ENCODE measurements at regions not wholly inside any gene's neighbourhood (a gene's known extent, or its start where the extent isn't known, plus 50 kb on each side); places are given as distances from the start of the nearest gene placed in this dataset.

DNA sequence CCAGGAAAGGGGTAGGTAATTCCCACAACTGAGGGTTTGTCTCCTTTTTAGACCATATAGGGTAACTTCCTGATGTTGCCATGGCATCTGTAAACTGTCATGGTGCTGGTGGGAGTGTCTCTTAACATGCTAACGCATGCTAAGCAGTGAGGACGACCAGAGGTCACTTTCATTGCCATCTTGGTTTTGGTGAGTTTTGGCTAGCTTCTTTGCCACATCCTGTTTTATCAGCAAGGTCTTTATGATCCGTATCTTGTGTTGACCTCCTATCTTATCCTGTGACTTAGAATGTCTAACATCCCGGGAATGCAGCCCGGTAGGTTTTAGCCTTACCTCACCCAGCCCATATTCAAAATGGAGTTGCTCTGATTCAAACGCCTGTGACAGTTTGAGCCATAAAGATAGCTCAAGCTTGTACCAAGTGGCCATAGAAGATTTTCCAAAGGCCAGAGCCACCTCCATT lies 176.0 kb upstream of the NAMPT start:
- Mint-ChIP-seq H3K4me1 (peaks cover 6% of the 10 kb centered on the region), H3K4me3 (no peak overlapping the region), H3K27me3 (ENCODE audit: low read depth in 3 of 3) (no peaks in the 10 kb centered on the region), H3K9me3 (peaks cover 2 to 9% (median 7%) of the 10 kb centered on the region in 7 donors), H3K36me3 (no peaks in the 10 kb centered on the region), H3K27ac (no peak overlapping the region)
- intact Hi-C loops (cut with micrococcal nuclease), result loop anchor here (5.0 kb wide), 5 partner anchors 34 to 284 kb away; no protein-coding TSS in a partner anchor
- H3K9ac ChIP-seq (ENCODE audit: insufficient read depth, low read length, poor library complexity, severe bottlenecking), result no peak overlapping the region
- no peak overlapping the region for H2AFZ ChIP-seq (ENCODE audit: insufficient read depth, low read depth, low read length, poor library complexity, severe bottlenecking)
- H3K27ac ChIP-seq (ENCODE audit: low read depth in 1 of 2, low read length in 2 of 2), result no peak overlapping the region
- no peaks in the 10 kb centered on the region for H3K36me3 ChIP-seq (replicated peaks in 1 of 2; ENCODE audit: control insufficient read depth in 1 of 2, insufficient read depth in 2 of 2, low read length in 2 of 2)
- TF ChIP-seq, protein P1, sequence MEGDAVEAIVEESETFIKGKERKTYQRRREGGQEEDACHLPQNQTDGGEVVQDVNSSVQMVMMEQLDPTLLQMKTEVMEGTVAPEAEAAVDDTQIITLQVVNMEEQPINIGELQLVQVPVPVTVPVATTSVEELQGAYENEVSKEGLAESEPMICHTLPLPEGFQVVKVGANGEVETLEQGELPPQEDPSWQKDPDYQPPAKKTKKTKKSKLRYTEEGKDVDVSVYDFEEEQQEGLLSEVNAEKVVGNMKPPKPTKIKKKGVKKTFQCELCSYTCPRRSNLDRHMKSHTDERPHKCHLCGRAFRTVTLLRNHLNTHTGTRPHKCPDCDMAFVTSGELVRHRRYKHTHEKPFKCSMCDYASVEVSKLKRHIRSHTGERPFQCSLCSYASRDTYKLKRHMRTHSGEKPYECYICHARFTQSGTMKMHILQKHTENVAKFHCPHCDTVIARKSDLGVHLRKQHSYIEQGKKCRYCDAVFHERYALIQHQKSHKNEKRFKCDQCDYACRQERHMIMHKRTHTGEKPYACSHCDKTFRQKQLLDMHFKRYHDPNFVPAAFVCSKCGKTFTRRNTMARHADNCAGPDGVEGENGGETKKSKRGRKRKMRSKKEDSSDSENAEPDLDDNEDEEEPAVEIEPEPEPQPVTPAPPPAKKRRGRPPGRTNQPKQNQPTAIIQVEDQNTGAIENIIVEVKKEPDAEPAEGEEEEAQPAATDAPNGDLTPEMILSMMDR (IDR thresholded peaks at IDR 0.05), result no peak
- 91% methylated on average over 6 of the region's 6 CpGs for WGBS (ENCODE audit: insufficient coverage)
- no peak for DNase-seq
- no peak overlapping the region for H3K4me2 ChIP-seq (replicated peaks; ENCODE audit: extremely low read depth, low read length, poor library complexity, severe bottlenecking)
- no peaks in the 10 kb centered on the region for H4K20me1 ChIP-seq (ENCODE audit: insufficient read depth, low read length)
- no peak overlapping the region for H3K4me3 ChIP-seq (replicated peaks in 1 of 3; ENCODE audit: low read depth in 2 of 3, low read length in 3 of 3)
- no peaks in the 10 kb centered on the region for H3K79me2 ChIP-seq (ENCODE audit: insufficient read depth, low read length)
- no peaks in the 10 kb centered on the region for H3K4me1 ChIP-seq (ENCODE audit: control insufficient read depth in 1 of 2, insufficient read depth in 2 of 2, low read length in 2 of 2)
- H3K27me3 ChIP-seq (ENCODE audit: control insufficient read depth in 2 of 2, insufficient read depth in 2 of 2, low read length in 2 of 2), result no peaks in the 10 kb centered on the region
- H3K9me3 ChIP-seq (replicated peaks in 1 of 2; ENCODE audit: control insufficient read depth in 1 of 2, insufficient read depth in 1 of 2, low read length in 2 of 2), result peaks cover 6 to 7% of the 10 kb centered on the region in 2 donors

DNA sequence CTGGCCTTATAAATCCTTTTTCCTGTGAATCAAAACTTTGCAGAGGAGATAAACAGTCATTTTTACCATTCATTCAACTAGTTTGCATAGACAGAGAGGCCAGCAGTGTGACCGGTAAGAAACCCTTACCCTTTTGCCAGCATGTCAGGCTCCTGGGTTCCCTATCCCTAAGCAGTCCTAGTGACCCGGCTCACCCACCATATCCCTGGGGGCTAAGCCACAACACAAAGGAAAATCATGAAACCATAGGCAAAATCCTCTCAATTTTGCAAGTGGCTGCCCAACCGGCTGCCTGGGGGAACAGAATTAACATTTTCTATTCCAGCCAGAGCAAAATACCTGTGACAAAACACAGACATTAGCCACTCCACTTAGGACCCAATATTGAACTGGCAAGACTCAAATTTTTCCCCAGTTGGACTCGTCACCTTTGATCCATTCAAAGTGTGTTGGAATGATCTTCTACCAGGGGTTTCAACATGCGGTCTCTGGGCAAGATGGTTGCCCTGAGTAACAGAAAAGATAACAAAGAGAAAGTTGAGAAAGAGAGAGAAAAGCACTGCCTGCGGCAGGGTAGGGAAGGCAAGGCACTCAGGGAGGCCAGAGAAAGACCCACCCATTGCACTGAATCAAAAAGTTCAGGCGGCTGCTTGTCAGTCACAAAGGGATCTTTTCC lies 174.8 kb upstream of the NAMPT start:
- TF ChIP-seq, protein P1 (IDR thresholded peaks at IDR 0.05), result no peak
- Histone ChIP-seq H3K27ac (ENCODE audit: low read depth in 1 of 2, low read length in 2 of 2) (no peak overlapping the region), H3K9ac (ENCODE audit: insufficient read depth, low read length, poor library complexity, severe bottlenecking) (no peak overlapping the region), H3K4me2 (replicated peaks; ENCODE audit: extremely low read depth, low read length, poor library complexity, severe bottlenecking) (no peak overlapping the region), H3K79me2 (ENCODE audit: insufficient read depth, low read length) (no peaks in the 10 kb centered on the region), H3K9me3 (replicated peaks in 1 of 2; ENCODE audit: control insufficient read depth in 1 of 2, insufficient read depth in 1 of 2, low read length in 2 of 2) (peaks cover 6 to 7% of the 10 kb centered on the region in 2 donors), H2AFZ (ENCODE audit: insufficient read depth, low read depth, low read length, poor library complexity, severe bottlenecking) (no peak overlapping the region), H3K4me3 (replicated peaks in 1 of 3; ENCODE audit: low read depth in 2 of 3, low read length in 3 of 3) (no peak overlapping the region), H3K36me3 (replicated peaks in 1 of 2; ENCODE audit: control insufficient read depth in 1 of 2, insufficient read depth in 2 of 2, low read length in 2 of 2) (no peaks in the 10 kb centered on the region), H3K27me3 (ENCODE audit: control insufficient read depth in 2 of 2, insufficient read depth in 2 of 2, low read length in 2 of 2) (no peaks in the 10 kb centered on the region), H3K4me1 (ENCODE audit: control insufficient read depth in 1 of 2, insufficient read depth in 2 of 2, low read length in 2 of 2) (no peaks in the 10 kb centered on the region), H4K20me1 (ENCODE audit: insufficient read depth, low read length) (no peaks in the 10 kb centered on the region)
- no peaks in the 10 kb centered on the region for H3K27me3 Mint-ChIP-seq (ENCODE audit: low read depth in 3 of 3)
- WGBS (ENCODE audit: insufficient coverage), result 100% methylated on average over 4 of the region's 7 CpGs
- H3K27ac Mint-ChIP-seq, result peak overlapping the region in 2 of 7 donors; percentile 10 to 13
- H3K4me1 Mint-ChIP-seq, result peaks cover 4% of the 10 kb centered on the region
- intact Hi-C loops (cut with micrococcal nuclease), result loop anchor here (5.0 to 10.0 kb wide), 6 partner anchors 32 to 282 kb away; partner anchors contain the start of gene NAMPT (in 1 of the 2)
- DNase-seq, result no peak
- peaks cover 2 to 9% (median 7%) of the 10 kb centered on the region in 7 donors for H3K9me3 Mint-ChIP-seq
- H3K36me3 Mint-ChIP-seq, result no peaks in the 10 kb centered on the region
- H3K4me3 Mint-ChIP-seq, result no peak overlapping the region
